ENCODE measurements at regions not wholly inside any gene's neighbourhood (a gene's known extent, or its start where the extent isn't known, plus 50 kb on each side); places are given as distances from the start of the nearest gene placed in this dataset.

- DNase-seq: no peak
- H3K27me3 ChIP-seq (ENCODE audit: control insufficient read depth, insufficient read depth, low read length): no peaks in the 10 kb centered on the region
- H3K4me3 ChIP-seq (ENCODE audit: insufficient read depth, low read depth, low read length): no peak overlapping the region
Measured at GRCh38 chr1:30648408-30649000, 74.9 kb downstream of the MATN1 start.

DNA sequence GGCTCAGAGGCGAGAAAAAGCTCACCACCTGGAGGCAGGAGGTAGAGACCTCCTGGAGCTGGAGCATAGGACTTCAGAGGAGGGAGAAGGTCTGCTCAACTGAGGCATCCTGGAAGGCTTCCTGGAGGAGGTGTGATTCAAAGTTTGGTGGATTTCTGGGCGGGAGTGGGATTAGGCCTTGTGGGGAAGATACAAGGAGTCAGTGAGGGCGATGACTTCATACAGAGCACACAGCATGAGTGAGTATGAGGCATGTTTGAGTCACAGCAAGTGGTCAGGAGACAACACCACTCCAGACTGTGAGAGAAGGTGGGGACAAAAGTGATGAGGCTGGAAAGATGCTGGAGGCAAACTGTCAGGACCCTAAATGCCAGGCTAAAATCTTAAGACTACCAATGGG is 77.6 kb downstream of the MATN1 start:
- no peak for DNase-seq
- Histone ChIP-seq H3K36me3 (replicated peaks; ENCODE audit: control insufficient read depth, insufficient read depth, low read length) (no peaks in the 10 kb centered on the region), H3K27me3 (ENCODE audit: control insufficient read depth, insufficient read depth, low read length) (no peaks in the 10 kb centered on the region), H3K4me3 (ENCODE audit: insufficient read depth, low read depth, low read length) (no peak overlapping the region)

More at GRCh38 chr1:30648408-30649000, 74.9 kb downstream of the MATN1 start:
- H3K36me3 ChIP-seq (replicated peaks; ENCODE audit: control insufficient read depth, insufficient read depth, low read length): no peaks in the 10 kb centered on the region

- H3K4me3 ChIP-seq (ENCODE audit: insufficient read depth, low read depth, low read length): no peak overlapping the region
- no peaks in the 10 kb centered on the region for H3K36me3 ChIP-seq (replicated peaks; ENCODE audit: control insufficient read depth, insufficient read depth, low read length)
- H3K27me3 ChIP-seq (ENCODE audit: control insufficient read depth, insufficient read depth, low read length): no peaks in the 10 kb centered on the region
- no peak for DNase-seq
Measured at GRCh38 chr1:30642391-30643120, 80.8 kb downstream of the MATN1 start.

- Histone ChIP-seq H3K4me3 (ENCODE audit: insufficient read depth, low read depth, low read length) (no peak overlapping the region), H3K36me3 (replicated peaks; ENCODE audit: control insufficient read depth, insufficient read depth, low read length) (no peaks in the 10 kb centered on the region), H3K27me3 (ENCODE audit: control insufficient read depth, insufficient read depth, low read length) (no peaks in the 10 kb centered on the region)
- DNase-seq: no peak
Measured at GRCh38 chr1:30641572-30642353, 81.6 kb downstream of the MATN1 start.

DNA sequence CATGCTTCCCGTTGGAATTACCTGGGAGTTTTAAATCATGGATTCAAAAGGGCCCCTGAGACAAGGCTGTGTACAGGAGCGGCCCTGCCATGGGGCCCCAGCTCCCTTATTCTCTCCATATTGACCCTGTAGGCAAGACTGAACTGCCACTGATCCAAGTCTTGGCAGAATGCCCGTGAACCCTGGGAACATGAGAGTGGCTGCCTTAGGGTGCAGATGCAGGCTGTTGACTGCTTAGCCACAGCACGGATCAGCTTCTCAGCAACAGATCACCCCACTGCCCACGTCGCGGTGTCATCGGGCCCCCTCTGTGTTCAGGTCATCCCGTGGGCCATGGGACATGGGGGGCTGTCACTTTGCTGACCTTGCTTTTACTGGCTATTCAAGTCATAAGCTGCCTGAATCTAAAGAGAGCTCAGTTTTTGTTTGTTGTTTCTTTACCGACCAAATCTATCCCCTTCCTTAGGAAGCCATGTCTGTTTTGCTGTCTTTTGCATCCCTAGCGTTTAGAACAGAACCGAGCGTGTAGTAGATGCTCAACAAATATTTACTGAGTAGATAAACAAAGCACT is 83.4 kb downstream of the MATN1 start:
- no peak overlapping the region for H3K4me3 ChIP-seq (ENCODE audit: insufficient read depth, low read depth, low read length)
- no peaks in the 10 kb centered on the region for H3K36me3 ChIP-seq (replicated peaks; ENCODE audit: control insufficient read depth, insufficient read depth, low read length)
- no peaks in the 10 kb centered on the region for H3K27me3 ChIP-seq (ENCODE audit: control insufficient read depth, insufficient read depth, low read length)
- DNase-seq: no peak

DNA sequence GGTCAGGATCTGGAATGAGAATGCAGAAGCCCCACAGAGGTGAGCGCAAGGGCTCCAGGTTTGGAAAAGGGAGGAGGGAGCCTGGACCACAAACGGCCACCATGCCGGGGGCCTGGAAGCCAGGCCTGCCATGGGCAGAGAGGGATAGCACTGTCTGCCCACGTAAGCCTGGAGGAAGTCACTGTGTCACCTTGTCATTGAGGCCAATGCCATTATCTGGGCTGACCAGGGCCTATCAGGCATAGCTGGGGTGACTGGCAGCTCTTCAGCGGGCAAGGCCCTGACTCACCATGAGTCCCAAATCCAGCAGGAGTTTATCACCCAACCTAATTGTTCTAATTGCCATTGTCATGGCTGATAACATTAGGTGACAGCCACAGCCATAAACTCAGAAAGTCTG is 84.6 kb downstream of the MATN1 start:
- H3K4me3 ChIP-seq (ENCODE audit: insufficient read depth, low read depth, low read length): no peak overlapping the region
- H3K27me3 ChIP-seq (ENCODE audit: control insufficient read depth, insufficient read depth, low read length): no peaks in the 10 kb centered on the region
- no peaks in the 10 kb centered on the region for H3K36me3 ChIP-seq (replicated peaks; ENCODE audit: control insufficient read depth, insufficient read depth, low read length)
- DNase-seq: no peak

- DNase-seq: no peak
- Histone ChIP-seq H3K27me3 (ENCODE audit: control insufficient read depth, insufficient read depth, low read length) (no peaks in the 10 kb centered on the region), H3K4me3 (ENCODE audit: insufficient read depth, low read depth, low read length) (no peak overlapping the region), H3K36me3 (replicated peaks; ENCODE audit: control insufficient read depth, insufficient read depth, low read length) (no peaks in the 10 kb centered on the region)
Measured at GRCh38 chr1:30638086-30638485, 85.3 kb downstream of the MATN1 start.

DNA sequence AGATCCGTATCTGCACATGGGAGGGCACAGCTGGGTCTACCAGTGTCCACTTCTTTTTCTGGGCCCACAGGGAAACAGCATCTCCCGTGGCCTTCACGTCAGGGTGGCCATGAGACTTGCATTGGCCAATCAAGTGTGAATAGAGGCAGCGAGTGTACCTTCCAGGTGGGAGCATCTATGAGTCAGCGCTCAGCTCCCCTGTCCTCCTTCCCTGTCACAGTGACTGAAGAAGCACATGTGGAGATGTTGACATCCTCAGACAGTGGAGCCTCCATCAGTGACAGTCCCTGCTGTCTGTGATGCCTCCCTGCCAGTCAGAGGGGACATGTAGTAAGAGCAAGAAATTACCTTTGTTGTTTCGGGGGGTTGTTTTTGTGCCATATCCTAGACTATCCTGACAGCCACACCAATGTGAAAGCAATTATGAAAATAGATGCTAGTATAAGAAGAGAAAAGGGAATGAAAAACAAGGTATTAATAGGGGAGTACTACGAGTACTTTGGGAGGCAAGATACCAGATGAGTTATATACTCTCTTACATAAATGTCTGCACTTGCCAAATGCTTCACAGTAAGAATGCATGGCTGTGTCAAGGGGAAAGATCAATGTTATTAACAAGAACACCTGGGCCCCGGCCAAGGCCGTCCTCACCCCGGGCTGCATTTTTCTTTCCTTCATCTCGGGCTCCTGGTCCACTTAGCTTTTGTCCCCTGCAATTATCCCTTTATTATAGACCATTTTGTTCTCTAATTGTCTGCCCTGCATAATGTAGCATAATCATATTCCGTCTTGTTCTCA is 86.0 kb downstream of the MATN1 start:
- DNase-seq: no peak
- H3K27me3 ChIP-seq (ENCODE audit: control insufficient read depth, insufficient read depth, low read length): no peaks in the 10 kb centered on the region
- no peaks in the 10 kb centered on the region for H3K36me3 ChIP-seq (replicated peaks; ENCODE audit: control insufficient read depth, insufficient read depth, low read length)
- H3K4me3 ChIP-seq (ENCODE audit: insufficient read depth, low read depth, low read length): no peak overlapping the region

DNA sequence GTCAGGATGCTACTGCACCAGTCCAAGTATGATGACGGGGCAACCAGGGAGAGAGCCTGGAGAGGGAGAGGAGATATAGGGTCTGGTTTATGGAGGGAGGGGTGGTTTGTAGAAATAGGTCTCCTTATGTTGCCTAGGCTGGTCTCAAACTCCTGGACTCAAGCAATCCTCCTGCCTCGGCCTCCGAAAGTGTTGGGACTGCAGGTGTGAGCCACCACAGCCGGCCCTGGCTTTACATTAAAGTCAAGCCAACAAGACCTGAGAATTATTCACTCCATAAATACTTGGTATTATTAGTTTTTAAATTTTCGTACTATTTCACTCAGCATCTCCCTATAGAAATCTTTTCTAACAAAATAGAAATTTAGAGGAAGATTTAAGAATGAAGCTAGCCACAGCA is 86.8 kb downstream of the MATN1 start:
- DNase-seq: no peak
- no peaks in the 10 kb centered on the region for H3K27me3 ChIP-seq (ENCODE audit: control insufficient read depth, insufficient read depth, low read length)
- no peaks in the 10 kb centered on the region for H3K36me3 ChIP-seq (replicated peaks; ENCODE audit: control insufficient read depth, insufficient read depth, low read length)
- H3K4me3 ChIP-seq (ENCODE audit: insufficient read depth, low read depth, low read length): no peak overlapping the region

GRCh38 chr1:30635391-30635975 is 87.9 kb downstream of the MATN1 start:
- no peak for DNase-seq
- Histone ChIP-seq H3K36me3 (replicated peaks; ENCODE audit: control insufficient read depth, insufficient read depth, low read length) (no peaks in the 10 kb centered on the region), H3K4me3 (ENCODE audit: insufficient read depth, low read depth, low read length) (no peak overlapping the region), H3K27me3 (ENCODE audit: control insufficient read depth, insufficient read depth, low read length) (no peaks in the 10 kb centered on the region)

- no peak for DNase-seq
- no peaks in the 10 kb centered on the region for H3K27me3 ChIP-seq (ENCODE audit: control insufficient read depth, insufficient read depth, low read length)
- no peaks in the 10 kb centered on the region for H3K36me3 ChIP-seq (replicated peaks; ENCODE audit: control insufficient read depth, insufficient read depth, low read length)
- H3K4me3 ChIP-seq (ENCODE audit: insufficient read depth, low read depth, low read length): no peak overlapping the region
Measured at GRCh38 chr1:30634507-30634906, 88.9 kb downstream of the MATN1 start.

DNA sequence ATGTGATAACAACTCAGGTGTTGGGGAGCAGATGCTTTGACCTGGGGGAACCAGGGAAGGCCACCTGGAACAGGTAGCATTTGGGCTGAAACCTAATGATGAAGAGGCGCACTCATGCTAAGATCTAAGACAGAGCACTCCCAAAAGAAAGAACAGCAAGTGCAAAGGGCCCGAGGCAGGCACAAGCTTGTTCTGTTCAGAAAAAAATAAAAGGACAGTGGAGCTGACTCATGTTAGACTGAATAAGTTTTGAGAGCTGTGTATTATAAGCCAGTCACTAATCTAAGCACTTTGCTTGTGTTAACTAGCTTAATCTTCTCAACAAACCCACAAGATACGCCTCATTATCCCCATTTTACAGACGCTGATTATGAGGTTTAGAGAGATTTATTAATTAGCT is 90.1 kb downstream of the MATN1 start:
- DNase-seq: no peak
- no peaks in the 10 kb centered on the region for H3K36me3 ChIP-seq (replicated peaks; ENCODE audit: control insufficient read depth, insufficient read depth, low read length)
- no peaks in the 10 kb centered on the region for H3K27me3 ChIP-seq (ENCODE audit: control insufficient read depth, insufficient read depth, low read length)

GRCh38 chr1:30632481-30632880 is 90.9 kb downstream of the MATN1 start:
- no peak for DNase-seq
- Histone ChIP-seq H3K4me3 (ENCODE audit: insufficient read depth, low read depth, low read length) (no peak overlapping the region), H3K36me3 (replicated peaks; ENCODE audit: control insufficient read depth, insufficient read depth, low read length) (no peaks in the 10 kb centered on the region), H3K27me3 (ENCODE audit: control insufficient read depth, insufficient read depth, low read length) (no peaks in the 10 kb centered on the region)

More for the DNA sequence above, 90.1 kb downstream of the MATN1 start:
- H3K4me3 ChIP-seq (ENCODE audit: insufficient read depth, low read depth, low read length): no peak overlapping the region

DNA sequence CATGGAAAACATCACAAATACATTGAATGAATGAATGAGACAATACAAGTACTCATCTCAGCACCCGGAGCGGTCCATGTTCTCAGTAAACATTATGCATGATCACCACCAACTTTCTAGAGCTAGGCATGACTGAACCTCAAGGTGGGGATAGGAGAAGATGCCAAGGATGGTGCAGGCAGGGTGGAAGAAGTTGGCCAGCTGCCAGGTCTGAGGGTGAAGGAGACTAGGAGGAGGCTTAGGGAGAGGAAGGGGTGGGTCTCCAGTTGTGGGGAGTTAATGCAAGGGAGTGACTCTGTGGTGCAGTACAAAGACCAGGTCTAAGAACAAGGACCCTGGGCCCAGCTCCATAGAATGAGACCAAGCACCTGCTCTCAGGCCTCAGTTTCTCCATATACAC is 91.7 kb downstream of the MATN1 start:
- no peak overlapping the region for H3K4me3 ChIP-seq (ENCODE audit: insufficient read depth, low read depth, low read length)
- no peaks in the 10 kb centered on the region for H3K36me3 ChIP-seq (replicated peaks; ENCODE audit: control insufficient read depth, insufficient read depth, low read length)
- no peaks in the 10 kb centered on the region for H3K27me3 ChIP-seq (ENCODE audit: control insufficient read depth, insufficient read depth, low read length)
- DNase-seq: no peak

Data from H7 (cell line).